Inflammatory macrophage (primary cell): ENCODE measurements at regions not wholly inside any gene's neighbourhood (a gene's known extent, or its start where the extent isn't known, plus 50 kb on each side); places are given as distances from the start of the nearest gene placed in this dataset.
A peak's percentile ranks its signal among the peaks of the same experiment; 100 is the strongest.

Experiments used
- DNase-seq, 2 donors: peaks; one replicate each; pipeline ENCODE4 v3.0.0-alpha.2; 2020 to 2022

- DNase-seq: no peak
These were observed 140.3 kb downstream of the ZC3H11B start for GRCh38 chr1:219472596-219472995.

- no peak for DNase-seq
These were observed 145.4 kb downstream of the ZC3H11B start for GRCh38 chr1:219467524-219467923.

GRCh38 chr1:219466766-219467165, 146.1 kb downstream of the ZC3H11B start:
- DNase-seq: no peak

DNA sequence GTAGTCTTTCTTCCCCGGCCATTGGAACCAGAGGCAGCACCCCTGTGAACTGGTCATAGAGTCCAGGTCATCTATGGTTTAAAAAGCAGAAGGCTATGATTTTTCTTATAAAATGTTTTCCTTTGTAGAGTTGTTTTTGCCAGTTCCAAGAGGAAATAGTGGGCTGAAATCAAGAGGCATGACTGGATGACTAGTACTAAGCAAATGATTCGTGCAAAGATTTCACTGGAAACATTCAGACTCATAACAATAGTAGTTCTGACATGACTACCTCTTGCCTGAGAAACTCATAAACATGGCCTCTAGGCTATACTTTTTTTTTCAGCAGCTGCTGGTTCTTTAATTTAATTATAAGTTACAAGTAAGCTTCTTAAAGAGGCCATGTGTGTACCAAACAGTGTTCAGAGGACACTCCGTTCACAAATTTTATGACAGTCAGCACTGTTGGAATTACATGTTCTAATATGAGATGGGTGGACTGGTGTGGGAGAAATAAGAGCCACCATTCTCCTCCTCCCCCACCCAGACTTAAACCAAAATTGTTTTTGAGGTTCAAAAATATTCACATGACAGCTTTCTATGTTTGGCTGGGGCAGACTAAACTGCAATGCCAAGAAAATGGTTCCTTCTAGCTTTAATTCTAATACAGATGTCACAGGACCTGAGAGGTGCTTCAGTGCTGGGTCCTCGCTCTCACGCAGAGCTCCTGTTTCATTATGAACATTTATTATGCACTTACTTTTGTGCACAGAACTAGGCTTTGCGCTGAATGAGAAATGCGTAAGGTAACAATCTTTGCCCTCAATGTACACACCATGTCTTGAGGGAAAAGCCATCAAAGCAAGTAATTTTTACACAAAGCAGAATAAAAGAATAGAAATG, 147.5 kb downstream of the ZC3H11B start:
- DNase-seq: peak; percentile 82 to 85

DNA sequence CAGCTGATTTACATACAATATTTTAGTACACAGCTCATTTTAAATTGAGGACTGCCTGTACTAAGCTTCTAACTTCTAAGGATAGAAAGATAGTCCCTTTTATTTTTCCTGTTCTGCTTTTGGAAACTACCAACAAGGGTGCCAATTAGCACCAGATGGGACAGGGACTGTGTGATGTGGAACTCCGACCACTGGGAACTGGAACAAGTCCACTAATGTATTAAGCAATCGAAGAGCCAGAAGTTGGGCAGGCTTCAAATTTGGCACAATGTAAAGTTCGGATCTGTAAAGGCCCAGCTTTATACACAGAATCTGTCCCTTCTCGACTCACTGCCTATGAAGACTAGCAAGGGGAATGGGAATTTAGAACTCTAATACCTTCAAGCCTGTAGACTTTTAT, 149.3 kb downstream of the ZC3H11B start:
- DNase-seq: no peak

GRCh38 chr1:219461981-219462400, 150.9 kb downstream of the ZC3H11B start:
- peak; percentile 44 to 51 for DNase-seq

DNA sequence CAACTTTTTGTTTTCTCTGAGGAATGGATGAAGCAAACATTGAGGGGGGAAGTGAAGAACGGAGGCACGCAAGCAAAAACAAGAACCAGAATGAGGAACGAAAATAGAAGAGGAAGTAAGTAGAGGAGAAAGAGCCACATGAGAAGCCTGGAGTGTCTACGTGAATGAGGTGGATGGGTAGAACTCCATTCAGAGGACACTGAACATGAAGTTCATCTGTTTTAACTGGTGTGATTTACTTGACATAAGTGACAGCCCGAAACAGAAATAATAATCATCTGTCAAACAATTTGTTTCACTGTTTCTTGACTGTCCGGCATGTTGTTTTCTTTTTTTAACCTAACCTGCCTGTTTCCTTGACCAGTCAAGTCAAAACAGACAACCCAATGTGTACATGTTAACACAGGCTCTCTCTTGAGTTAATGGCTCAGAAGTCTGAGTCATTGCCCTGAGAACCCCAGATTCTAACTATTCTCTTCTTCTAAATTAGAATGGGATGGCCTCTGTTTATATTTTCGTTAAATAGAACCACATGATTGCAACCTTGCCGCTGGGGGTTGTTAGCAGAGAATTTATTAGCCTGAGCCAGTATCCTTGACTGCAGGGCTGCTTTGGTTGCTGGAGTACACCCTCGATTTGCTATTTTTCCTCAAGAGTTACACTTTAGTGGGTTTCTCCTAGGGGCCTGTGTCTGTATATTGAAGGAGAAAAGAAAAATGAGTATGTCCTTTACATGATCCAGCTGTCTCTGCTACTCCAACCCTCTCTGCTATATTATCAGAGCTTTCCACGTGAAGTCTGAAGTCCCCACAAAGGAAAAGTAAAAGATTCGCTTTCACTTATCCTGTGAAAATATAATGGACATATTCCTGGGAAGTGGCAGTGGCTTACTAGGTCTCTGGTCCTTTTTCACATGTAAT, 151.7 kb downstream of the ZC3H11B start:
- DNase-seq: peak; percentile 82 to 90

GRCh38 chr1:219460081-219460895, 152.6 kb downstream of the ZC3H11B start:
- DNase-seq: peak; percentile 50 to 61

DNA sequence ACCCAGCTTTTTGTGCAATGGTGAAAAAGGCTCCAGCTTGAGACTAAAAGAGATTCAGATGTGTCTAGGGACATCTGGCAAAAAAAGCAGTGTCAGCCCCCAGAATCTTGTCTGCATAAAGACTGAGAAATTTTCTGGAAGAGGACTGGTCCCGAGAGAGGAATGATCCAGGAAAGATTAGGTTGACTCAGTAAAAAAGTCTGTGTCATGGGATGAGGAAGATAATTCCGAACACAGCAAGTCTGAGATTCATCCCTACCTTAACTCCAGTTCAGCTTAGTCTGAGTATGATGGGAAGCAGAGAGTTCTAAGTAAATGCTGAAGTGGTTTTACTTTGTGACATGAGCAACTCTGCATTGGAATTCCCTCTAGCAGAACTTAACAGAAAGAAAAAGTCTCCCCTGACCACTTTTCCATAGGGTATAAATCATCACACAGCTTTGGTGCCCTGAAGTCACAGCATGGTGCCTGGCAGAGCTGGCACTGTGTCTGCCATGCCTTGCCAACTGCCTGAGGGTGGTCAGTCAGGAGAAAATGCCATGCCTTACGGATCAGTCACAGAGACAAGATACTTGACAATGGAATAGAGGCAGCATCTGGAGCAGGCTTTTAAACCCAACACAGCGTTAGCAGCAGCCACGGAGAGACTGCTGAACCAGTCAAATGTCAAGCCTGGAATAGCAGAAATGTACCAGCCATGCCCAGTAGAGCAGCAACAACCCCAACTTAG, 153.4 kb downstream of the ZC3H11B start:
- DNase-seq: no peak

DNA sequence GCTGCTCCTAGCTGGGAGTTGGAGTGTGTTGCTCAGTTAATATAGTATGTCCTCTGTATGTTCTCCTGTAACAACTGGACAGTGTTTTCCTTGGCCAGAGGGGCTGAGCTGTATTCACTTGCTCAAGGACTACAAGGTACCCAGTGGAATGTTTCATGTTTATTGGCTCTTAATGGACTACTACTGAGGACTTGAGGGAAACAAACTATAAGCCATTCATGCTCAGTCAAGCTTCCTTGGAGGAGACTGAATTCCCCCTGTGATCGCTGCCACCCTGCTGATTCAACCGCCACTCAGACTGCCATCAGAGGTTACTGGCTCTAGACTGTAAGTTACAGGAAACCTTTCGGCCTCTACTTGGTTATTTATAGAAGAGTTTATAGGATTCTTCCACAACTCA, 166.6 kb downstream of the ZC3H11B start:
- DNase-seq: no peak

DNA sequence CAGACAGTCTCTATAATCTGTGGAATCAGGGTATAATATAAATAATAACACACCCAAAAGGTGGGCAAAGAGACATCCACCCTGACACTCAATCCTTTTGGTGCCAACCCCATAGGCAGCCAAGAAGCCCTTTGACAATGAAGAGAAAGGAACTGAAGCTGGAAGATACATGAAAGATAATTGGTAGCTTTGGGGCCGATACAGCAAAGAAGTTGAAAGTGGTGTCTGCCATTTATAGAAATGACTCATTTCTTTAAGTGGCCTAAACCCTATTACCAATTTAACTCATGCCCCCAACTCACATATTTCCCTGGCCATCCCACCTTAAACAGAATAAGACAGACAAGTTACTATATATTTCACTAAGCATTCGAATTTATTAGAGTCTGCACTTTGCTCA, 167.0 kb downstream of the ZC3H11B start:
- no peak for DNase-seq

DNA sequence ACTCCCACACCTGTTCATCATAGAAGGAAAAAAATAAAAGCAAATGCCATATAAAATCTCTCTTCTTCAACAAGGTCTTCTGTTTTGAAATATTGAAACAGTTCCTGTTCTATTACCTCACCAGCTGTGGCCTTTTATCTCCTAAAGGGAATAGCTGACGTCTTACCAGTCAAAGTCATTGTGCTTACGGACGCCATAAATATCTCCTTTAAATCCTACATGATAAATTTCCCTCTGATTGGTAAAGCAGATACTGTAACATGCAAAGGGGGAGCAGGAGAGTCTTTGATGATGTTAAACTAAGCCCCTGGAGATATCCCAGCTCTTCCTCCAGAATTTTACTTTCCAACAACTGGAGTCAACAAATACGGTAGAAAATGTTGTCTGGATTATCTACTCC, 168.4 kb downstream of the ZC3H11B start:
- no peak for DNase-seq

GRCh38 chr1:219443763-219444162, 169.1 kb downstream of the ZC3H11B start:
- DNase-seq: no peak

- DNase-seq: no peak
These were observed 170.3 kb downstream of the ZC3H11B start for GRCh38 chr1:219442611-219443061.

DNA sequence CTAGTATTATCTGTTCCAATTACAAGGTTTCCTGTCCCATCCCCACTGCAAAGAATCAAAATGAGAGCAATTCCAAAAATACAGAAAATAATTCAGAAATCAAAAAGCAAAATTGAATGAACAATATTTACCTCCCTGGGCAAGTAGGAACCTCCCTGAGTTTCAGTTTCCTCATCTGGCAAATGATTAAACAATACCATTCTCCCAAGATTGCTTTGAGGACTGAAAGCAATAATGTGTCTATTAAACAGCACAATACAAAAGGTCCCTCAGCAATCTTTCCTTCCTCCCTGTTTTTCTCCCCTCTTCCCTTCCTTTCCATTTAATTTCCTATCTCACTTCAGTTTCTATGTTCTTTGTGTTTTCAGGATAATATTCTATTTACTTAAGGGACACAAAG, 171.0 kb downstream of the ZC3H11B start:
- DNase-seq: no peak

DNA sequence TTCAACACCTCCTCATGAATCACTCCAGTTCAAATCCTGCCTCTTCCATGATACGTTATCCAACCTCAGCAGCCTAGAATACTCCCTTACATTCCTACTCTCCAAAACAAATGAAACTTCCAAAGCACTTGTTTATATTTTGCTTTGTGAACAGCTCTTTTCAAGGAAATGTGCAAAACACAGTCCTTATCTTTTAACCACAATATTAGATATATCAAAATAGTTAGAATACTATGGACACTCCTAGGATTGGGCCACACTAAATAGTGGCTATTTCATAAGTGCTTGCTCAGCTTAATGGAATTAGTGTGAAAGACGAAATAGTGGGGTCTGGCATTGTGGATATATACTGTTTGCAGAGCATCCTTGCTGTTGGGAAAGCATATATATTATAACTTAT, 173.5 kb downstream of the ZC3H11B start:
- DNase-seq: no peak

DNA sequence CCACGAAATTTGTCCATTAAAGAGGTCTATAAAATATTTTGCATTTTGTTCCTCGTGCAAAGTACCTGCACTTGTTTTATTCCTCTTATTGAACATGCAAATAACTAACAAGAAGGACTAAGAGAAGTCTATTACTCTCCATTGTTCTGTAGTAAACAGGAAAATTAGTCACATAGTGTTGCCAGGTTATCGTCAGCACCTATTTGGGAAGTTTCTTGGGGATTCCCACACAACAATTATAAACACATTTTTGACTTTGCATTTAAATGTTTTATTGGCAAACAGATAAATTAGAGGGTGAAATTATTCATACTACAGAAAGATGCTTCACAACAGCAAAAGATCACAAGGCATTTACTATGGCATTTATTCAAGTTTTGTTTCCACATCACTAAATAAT, 174.5 kb downstream of the ZC3H11B start:
- DNase-seq: no peak

- DNase-seq: no peak
These were observed 178.0 kb downstream of the ZC3H11B start for GRCh38 chr1:219434923-219435297.

DNA sequence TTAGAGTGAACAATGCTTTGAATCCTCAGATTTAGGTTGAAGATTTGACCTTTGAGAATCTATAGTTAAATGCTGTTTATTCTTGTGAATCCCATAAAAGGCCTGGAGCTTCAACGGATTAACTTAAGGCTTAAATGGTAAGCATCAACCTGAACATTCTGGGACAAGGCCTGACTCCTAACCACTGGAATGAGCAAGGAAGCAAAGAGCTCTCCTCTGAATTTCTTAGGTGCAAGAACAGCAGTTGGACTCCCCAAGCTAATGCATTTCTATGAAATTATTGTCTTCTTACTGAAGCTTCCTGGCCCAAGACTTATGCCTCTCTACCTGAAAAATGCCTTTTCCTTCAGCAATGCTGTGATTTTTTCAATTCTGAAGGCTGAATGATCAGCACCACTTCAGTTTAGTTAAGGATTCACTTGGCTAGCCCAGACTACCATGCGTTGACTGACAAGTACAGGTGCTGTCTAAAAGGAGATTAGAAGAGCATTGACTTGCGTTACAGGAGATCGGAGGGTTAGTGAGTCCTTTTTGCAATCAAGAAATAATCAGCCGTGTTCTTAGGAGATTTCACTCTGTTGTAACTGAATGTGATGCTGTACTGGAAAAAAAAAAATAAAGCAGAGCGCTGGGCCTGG, 178.5 kb downstream of the ZC3H11B start:
- no peak for DNase-seq

GRCh38 chr1:219433496-219434131, 179.3 kb downstream of the ZC3H11B start:
- DNase-seq: peak in 1 of 2 donors; percentile 11

- DNase-seq: no peak
These were observed 179.9 kb downstream of the ZC3H11B start for GRCh38 chr1:219433001-219433400.
